HG03469 (cell line): ENCODE measurements at regions not wholly inside any gene's neighbourhood (a gene's known extent, or its start where the extent isn't known, plus 50 kb on each side); places are given as distances from the start of the nearest gene placed in this dataset.

Source experiments
- ATAC-seq: cut with Tn5 transposase; IDR thresholded peaks from one replicate; pipeline ENCODE4 v1.9.1; 2021; ENCODE audit warnings: mild to moderate bottlenecking, moderate library complexity, moderate number of reproducible peaks; ENCODE audit not compliant: unreplicated experiment

GRCh38 chr5:81914696-81915095, 57.1 kb upstream of the ATG10 start:
- no peak for ATAC-seq

GRCh38 chr5:81912933-81913332, 58.9 kb upstream of the ATG10 start:
- no peak for ATAC-seq

GRCh38 chr5:81909677-81910076, 62.1 kb upstream of the ATG10 start:
- ATAC-seq, result peak; percentile 75

- ATAC-seq, result no peak
Observed at GRCh38 chr5:81908771-81909170, 63.1 kb upstream of the ATG10 start.

GRCh38 chr5:81908044-81908443, 63.8 kb upstream of the ATG10 start:
- no peak for ATAC-seq

- no peak for ATAC-seq
Observed at GRCh38 chr5:81907012-81907635, 64.7 kb upstream of the ATG10 start.

GRCh38 chr5:81906086-81906485, 65.7 kb upstream of the ATG10 start:
- ATAC-seq, result no peak

GRCh38 chr5:81904861-81905260, 67.0 kb upstream of the ATG10 start:
- ATAC-seq, result no peak

GRCh38 chr5:81904166-81904565, 67.7 kb upstream of the ATG10 start:
- no peak for ATAC-seq

GRCh38 chr5:81901586-81901985, 70.2 kb upstream of the ATG10 start:
- no peak for ATAC-seq

GRCh38 chr5:81899123-81899522, 72.7 kb upstream of the ATG10 start:
- ATAC-seq, result no peak

GRCh38 chr5:81898403-81898802, 73.4 kb upstream of the ATG10 start:
- no peak for ATAC-seq

- ATAC-seq, result no peak
Observed at GRCh38 chr5:81896764-81897163, 75.1 kb upstream of the ATG10 start.

- no peak for ATAC-seq
Observed at GRCh38 chr5:81895307-81895706, 76.5 kb upstream of the ATG10 start.

GRCh38 chr5:81893961-81894360, 77.9 kb upstream of the ATG10 start:
- ATAC-seq, result no peak

- no peak for ATAC-seq
Observed at GRCh38 chr5:81884871-81885270, 87.0 kb upstream of the ATG10 start.

- no peak for ATAC-seq
Observed at GRCh38 chr5:81883371-81883770, 88.5 kb upstream of the ATG10 start.

- ATAC-seq, result no peak
Observed at GRCh38 chr5:81881595-81881994, 90.2 kb upstream of the ATG10 start.

GRCh38 chr5:81879936-81880335, 91.9 kb upstream of the ATG10 start:
- ATAC-seq, result no peak

GRCh38 chr5:81878333-81878732, 93.5 kb upstream of the ATG10 start:
- no peak for ATAC-seq

- no peak for ATAC-seq
Observed at GRCh38 chr5:81866994-81867393, 104.8 kb upstream of the ATG10 start.

- no peak for ATAC-seq
Observed at GRCh38 chr5:81860778-81861177, 109.9 kb upstream of the SSBP2 start.

- no peak for ATAC-seq
Observed at GRCh38 chr5:81859624-81860023, 108.7 kb upstream of the SSBP2 start.
